ENCODE measurements at regions not wholly inside any gene's neighbourhood (a gene's known extent, or its start where the extent isn't known, plus 50 kb on each side); places are given as distances from the start of the nearest gene placed in this dataset.
"Not testable (repeated sequence)": the region's sequence is repeated elsewhere in the genome, so short reads cannot be mapped to it uniquely, and the experiment has no call there.

GRCh38 chr3:163560459-163560858, 1517.8 kb downstream of the SI start:
- no peak for DNase-seq (ENCODE audit: low read depth)
- no peak for TF ChIP-seq CTCF (IDR thresholded peaks at IDR 0.05; ENCODE audit: low read depth, low read length, missing control alignments)

GRCh38 chr3:163556813-163557523, 1521.3 kb downstream of the SI start:
- TF ChIP-seq CTCF (IDR thresholded peaks at IDR 0.05; ENCODE audit: low read depth, low read length, missing control alignments) = no peak
- H3K4me3 ChIP-seq (ENCODE audit: low read depth, low read length) = no peak overlapping the region
- DNase-seq (ENCODE audit: low read depth) = no peak

More at GRCh38 chr3:163560459-163560858, 1517.8 kb downstream of the SI start:
- H3K4me3 ChIP-seq (ENCODE audit: low read depth, low read length) = no peak overlapping the region

GRCh38 chr3:163555918-163556317, 1522.4 kb downstream of the SI start:
- no peak overlapping the region for H3K4me3 ChIP-seq (ENCODE audit: low read depth, low read length)
- no peak for TF ChIP-seq CTCF (IDR thresholded peaks at IDR 0.05; ENCODE audit: low read depth, low read length, missing control alignments)

GRCh38 chr3:163552659-163552966, 1525.7 kb downstream of the SI start:
- no peak for TF ChIP-seq CTCF (IDR thresholded peaks at IDR 0.05; ENCODE audit: low read depth, low read length, missing control alignments)
- H3K4me3 ChIP-seq (ENCODE audit: low read depth, low read length) = no peak overlapping the region
- DNase-seq (ENCODE audit: low read depth) = no peak

More at GRCh38 chr3:163555918-163556317, 1522.4 kb downstream of the SI start:
- DNase-seq (ENCODE audit: low read depth) = no peak

- not testable (repeated sequence) for H3K4me3 ChIP-seq (ENCODE audit: low read depth, low read length); DNase-seq (ENCODE audit: low read depth)
These were observed 1526.2 kb downstream of the SI start for GRCh38 chr3:163551915-163552658.

- DNase-seq (ENCODE audit: low read depth) = no peak
- no peak for TF ChIP-seq CTCF (IDR thresholded peaks at IDR 0.05; ENCODE audit: low read depth, low read length, missing control alignments)
- no peak overlapping the region for H3K4me3 ChIP-seq (ENCODE audit: low read depth, low read length)
These were observed 1530.3 kb downstream of the SI start for GRCh38 chr3:163548015-163548414.

GRCh38 chr3:163547014-163547685, 1531.1 kb downstream of the SI start:
- no peak overlapping the region for H3K4me3 ChIP-seq (ENCODE audit: low read depth, low read length)
- no peak for TF ChIP-seq CTCF (IDR thresholded peaks at IDR 0.05; ENCODE audit: low read depth, low read length, missing control alignments)
- DNase-seq (ENCODE audit: low read depth) = no peak

Data from GM12864 (cell line).